ENCODE measurements at regions not wholly inside any gene's neighbourhood (a gene's known extent, or its start where the extent isn't known, plus 50 kb on each side); places are given as distances from the start of the nearest gene placed in this dataset.

DNA sequence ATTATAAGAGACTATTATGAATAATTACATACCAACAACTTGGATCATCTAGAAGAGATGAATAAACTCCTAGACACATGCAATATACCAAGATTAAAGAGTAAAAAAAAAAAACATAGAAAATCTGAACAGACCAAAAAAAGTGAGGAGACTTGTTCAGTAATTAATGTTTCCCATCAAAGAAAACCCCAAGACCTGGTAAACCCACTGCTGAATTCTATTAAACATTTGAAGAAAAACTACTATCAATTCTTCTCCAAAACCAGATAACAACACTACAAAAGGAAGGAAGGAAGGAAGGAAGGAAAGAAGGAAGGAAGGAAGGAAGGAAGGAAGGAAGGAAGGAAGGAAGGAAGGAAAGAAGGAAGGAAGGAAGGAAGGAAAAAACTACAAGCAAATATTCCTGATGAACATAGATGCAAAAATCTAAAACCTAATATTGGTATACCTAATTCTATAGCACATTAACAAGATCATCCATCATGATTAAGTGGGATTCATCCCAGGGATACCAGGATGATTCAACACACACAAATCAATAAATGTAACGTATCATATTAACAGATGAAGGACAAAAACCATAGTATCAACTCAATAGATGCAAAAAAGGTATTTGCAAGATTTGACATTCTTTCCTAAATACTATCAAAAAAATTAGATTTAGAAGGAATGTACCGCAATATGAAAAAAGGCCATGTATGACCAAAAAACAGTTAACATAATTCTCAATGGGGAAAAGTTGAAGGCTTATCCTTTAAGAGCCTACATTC, 445.5 kb downstream of the KCNH5 start:
- TF ChIP-seq, protein P1, sequence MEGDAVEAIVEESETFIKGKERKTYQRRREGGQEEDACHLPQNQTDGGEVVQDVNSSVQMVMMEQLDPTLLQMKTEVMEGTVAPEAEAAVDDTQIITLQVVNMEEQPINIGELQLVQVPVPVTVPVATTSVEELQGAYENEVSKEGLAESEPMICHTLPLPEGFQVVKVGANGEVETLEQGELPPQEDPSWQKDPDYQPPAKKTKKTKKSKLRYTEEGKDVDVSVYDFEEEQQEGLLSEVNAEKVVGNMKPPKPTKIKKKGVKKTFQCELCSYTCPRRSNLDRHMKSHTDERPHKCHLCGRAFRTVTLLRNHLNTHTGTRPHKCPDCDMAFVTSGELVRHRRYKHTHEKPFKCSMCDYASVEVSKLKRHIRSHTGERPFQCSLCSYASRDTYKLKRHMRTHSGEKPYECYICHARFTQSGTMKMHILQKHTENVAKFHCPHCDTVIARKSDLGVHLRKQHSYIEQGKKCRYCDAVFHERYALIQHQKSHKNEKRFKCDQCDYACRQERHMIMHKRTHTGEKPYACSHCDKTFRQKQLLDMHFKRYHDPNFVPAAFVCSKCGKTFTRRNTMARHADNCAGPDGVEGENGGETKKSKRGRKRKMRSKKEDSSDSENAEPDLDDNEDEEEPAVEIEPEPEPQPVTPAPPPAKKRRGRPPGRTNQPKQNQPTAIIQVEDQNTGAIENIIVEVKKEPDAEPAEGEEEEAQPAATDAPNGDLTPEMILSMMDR (IDR thresholded peaks at IDR 0.05) = no peak
- no peak for TF ChIP-seq POLR2A (IDR thresholded peaks at IDR 0.05)

All from heart left ventricle (tissue), 13 donors.